Effector memory CD4-positive, alpha-beta T cell (primary cell): ENCODE measurements at regions not wholly inside any gene's neighbourhood (a gene's known extent, or its start where the extent isn't known, plus 50 kb on each side); places are given as distances from the start of the nearest gene placed in this dataset.

Experiments
- DNase-seq, 3 donors: peaks; one replicate each; pipeline ENCODE4 v3.0.0-alpha.2; 2020
- H3K27ac ChIP-seq: 2 replicates; pipeline ENCODE4 v1.7.0; 2013; ENCODE audit warnings: mild to moderate bottlenecking, low read length, moderate library complexity; ENCODE audit not compliant: insufficient read depth, poor library complexity, severe bottlenecking
- H3K27me3 ChIP-seq: replicated peaks from 2 replicates; pipeline ENCODE4 v1.7.0; 2013; ENCODE audit warnings: mild to moderate bottlenecking, low read length; ENCODE audit not compliant: insufficient read depth, control insufficient read depth, poor library complexity, severe bottlenecking
- H3K36me3 ChIP-seq: 2 replicates; pipeline ENCODE4 v1.7.0; 2013; ENCODE audit warnings: mild to moderate bottlenecking, low read length, moderate library complexity; ENCODE audit not compliant: control insufficient read depth, insufficient read depth
- H3K4me1 ChIP-seq: 2 replicates; pipeline ENCODE4 v1.7.0; 2013; ENCODE audit warnings: low read length, mild to moderate bottlenecking; ENCODE audit not compliant: control insufficient read depth, insufficient read depth, poor library complexity, severe bottlenecking
- H3K4me3 ChIP-seq: 2 replicates; pipeline ENCODE4 v1.7.0; 2013; ENCODE audit warnings: low read length, low read depth, mild to moderate bottlenecking; ENCODE audit not compliant: insufficient read depth, poor library complexity, severe bottlenecking
- H3K9me3 ChIP-seq: 2 replicates; pipeline ENCODE4 v1.7.0; 2013; ENCODE audit warnings: mild to moderate bottlenecking, low read length, moderate library complexity; ENCODE audit not compliant: control insufficient read depth

- no peak for DNase-seq
- no peaks in the 10 kb centered on the region for H3K36me3 ChIP-seq
These were observed 57.3 kb upstream of the CREB1 start for GRCh38 chr2:207472343-207473048.

GRCh38 chr2:207473049-207473930 is 56.5 kb upstream of the CREB1 start:
- no peak for DNase-seq
- Histone ChIP-seq H3K27ac (no peak overlapping the region), H3K36me3 (no peaks in the 10 kb centered on the region), H3K4me1 (no peaks in the 10 kb centered on the region), H3K27me3 (no peaks in the 10 kb centered on the region), H3K9me3 (no peaks in the 10 kb centered on the region), H3K4me3 (no peak overlapping the region)

More at GRCh38 chr2:207472343-207473048, 57.3 kb upstream of the CREB1 start:
- no peaks in the 10 kb centered on the region for H3K27me3 ChIP-seq
- H3K4me1 ChIP-seq: no peaks in the 10 kb centered on the region
- no peak overlapping the region for H3K4me3 ChIP-seq
- no peak overlapping the region for H3K27ac ChIP-seq
- no peaks in the 10 kb centered on the region for H3K9me3 ChIP-seq

GRCh38 chr2:207473931-207474235 is 55.9 kb upstream of the CREB1 start:
- Histone ChIP-seq H3K36me3 (no peaks in the 10 kb centered on the region), H3K4me3 (no peak overlapping the region), H3K27ac (no peak overlapping the region), H3K9me3 (no peaks in the 10 kb centered on the region), H3K4me1 (no peaks in the 10 kb centered on the region), H3K27me3 (no peaks in the 10 kb centered on the region)
- no peak for DNase-seq

GRCh38 chr2:207474863-207475485 is 54.8 kb upstream of the CREB1 start:
- DNase-seq: peak in 2 of 3 donors; percentile 7 to 29
- Histone ChIP-seq H3K27me3 (no peaks in the 10 kb centered on the region), H3K36me3 (no peaks in the 10 kb centered on the region), H3K4me3 (no peak overlapping the region), H3K4me1 (no peaks in the 10 kb centered on the region), H3K9me3 (no peaks in the 10 kb centered on the region), H3K27ac (no peak overlapping the region)

- Histone ChIP-seq H3K27me3 (no peaks in the 10 kb centered on the region), H3K4me3 (no peak overlapping the region), H3K9me3 (no peaks in the 10 kb centered on the region), H3K27ac (no peak overlapping the region), H3K36me3 (no peaks in the 10 kb centered on the region), H3K4me1 (no peaks in the 10 kb centered on the region)
- DNase-seq: no peak
These were observed 54.2 kb upstream of the CREB1 start for GRCh38 chr2:207475546-207475945.

- Histone ChIP-seq H3K9me3 (no peaks in the 10 kb centered on the region), H3K4me3 (no peak overlapping the region), H3K27me3 (no peaks in the 10 kb centered on the region), H3K27ac (no peak overlapping the region), H3K4me1 (no peaks in the 10 kb centered on the region), H3K36me3 (no peaks in the 10 kb centered on the region)
- no peak for DNase-seq
These were observed 51.9 kb upstream of the CREB1 start for GRCh38 chr2:207477896-207478295.

GRCh38 chr2:207478572-207478971 is 51.2 kb upstream of the CREB1 start:
- Histone ChIP-seq H3K4me3 (no peak overlapping the region), H3K4me1 (no peaks in the 10 kb centered on the region), H3K27ac (no peak overlapping the region), H3K27me3 (no peaks in the 10 kb centered on the region), H3K36me3 (no peaks in the 10 kb centered on the region), H3K9me3 (no peaks in the 10 kb centered on the region)
- no peak for DNase-seq

- no peak for DNase-seq
- H3K27ac ChIP-seq: no peak overlapping the region
These were observed 50.5 kb upstream of the CREB1 start for GRCh38 chr2:207479198-207479785.

More at GRCh38 chr2:207479198-207479785, 50.5 kb upstream of the CREB1 start:
- Histone ChIP-seq H3K27me3 (no peaks in the 10 kb centered on the region), H3K4me3 (no peak overlapping the region), H3K4me1 (no peaks in the 10 kb centered on the region), H3K36me3 (no peaks in the 10 kb centered on the region), H3K9me3 (no peaks in the 10 kb centered on the region)
